ENCODE measurements at regions not wholly inside any gene's neighbourhood (a gene's known extent, or its start where the extent isn't known, plus 50 kb on each side); places are given as distances from the start of the nearest gene placed in this dataset.

DNA sequence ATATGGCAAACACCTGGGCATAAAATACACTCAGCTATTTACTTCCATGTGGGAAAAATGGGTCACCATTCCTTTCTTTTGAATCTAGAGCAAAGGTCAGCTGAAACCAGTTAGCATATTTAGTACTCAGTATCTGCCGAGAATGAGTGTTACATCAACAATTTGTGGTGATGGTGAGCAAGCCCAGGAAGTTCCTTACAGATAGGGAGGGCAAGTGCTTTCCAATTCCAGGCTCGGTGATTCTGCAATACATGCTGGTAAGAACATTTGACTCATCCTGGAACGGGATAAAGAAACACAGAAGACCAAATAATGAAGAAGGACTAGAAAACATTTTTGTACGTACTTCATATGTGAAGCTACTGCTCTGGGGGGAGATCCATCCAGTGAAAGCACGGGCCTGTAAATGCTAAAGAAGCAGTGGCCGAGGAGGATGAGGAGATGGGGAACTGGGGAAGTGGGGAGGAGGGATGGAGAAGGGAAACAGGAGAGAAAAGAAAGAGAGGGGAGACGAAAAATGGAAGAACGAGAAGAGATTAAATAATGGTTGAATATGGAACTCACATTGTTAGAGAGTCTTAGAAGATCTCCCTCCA, 251.9 kb downstream of the TTC32 start:
- TF ChIP-seq SUZ12 (IDR thresholded peaks at IDR 0.05), result no peak
- TF ChIP-seq ZNF384 (IDR thresholded peaks at IDR 0.05), result no peak
- TF ChIP-seq FOXM1 (IDR thresholded peaks at IDR 0.05; ENCODE audit: borderline replicate concordance), result no peak
- no peak for TF ChIP-seq TARDBP (IDR thresholded peaks at IDR 0.05)
- no peak for TF ChIP-seq HDGF (IDR thresholded peaks at IDR 0.05; ENCODE audit: borderline replicate concordance)
- TF ChIP-seq SP1 (IDR thresholded peaks at IDR 0.05), result no peak
- no peak for TF ChIP-seq FOXK2 (IDR thresholded peaks at IDR 0.05)
